HepG2 (cell line): ENCODE measurements at regions not wholly inside any gene's neighbourhood (a gene's known extent, or its start where the extent isn't known, plus 50 kb on each side); places are given as distances from the start of the nearest gene placed in this dataset.

Experiments
- ATAC-seq: fragments of 200-7000 bp; cut with Tn5 transposase; 3 replicates; pipeline ENCODE4 v1.9.1; 2020; ENCODE audit warnings: mild to moderate bottlenecking, moderate library complexity
- BruUV-seq: library from RNA; stranded (reverse); fragments of 400-500 nt; replicated peaks from 2 replicates; lab custom pipeline; 2021; lab: Mats Ljungman, UMichigan
- CTCF ChIA-PET: fragments of 300-600 bp; formaldehyde crosslinking; extraction: SDS; loops from one replicate; lab custom pipeline; 2021; ENCODE audit warnings: low total read pairs, inconsistent platforms, low intra/inter-chr PET ratio; lab: Yijun Ruan, JAX
- POLR2A ChIA-PET: fragments of 350-600 bp; sonication (Branson Sonifier 250); formaldehyde crosslinking; loops from one replicate; lab custom pipeline; 2020; ENCODE audit warnings: antibody characterized with exemption, inconsistent platforms; lab: Yijun Ruan, JAX
- DNase-seq: peaks from one replicate; pipeline ENCODE4 v3.0.0-alpha.2; 2015; ENCODE audit warnings: low spot score
- FAIRE-seq: peaks from 3 replicates; lab custom pipeline; 2011; peaks lifted over from hg19 to GRCh38; lab: Jason Lieb, UNC
- H2AFZ ChIP-seq: one replicate; pipeline ENCODE4 v1.6.1; 2011; ENCODE audit warnings: low read length, inconsistent platforms
- H3K27ac ChIP-seq: fragments of 300-600 bp; 3 replicates; pipeline ENCODE4 v1.8.0; 2011; ENCODE audit warnings: mixed run types, mild to moderate bottlenecking, mixed read lengths, low read length, inconsistent platforms; ENCODE audit not compliant: insufficient read depth; ENCODE audit errors: extremely low read length
- H3K27me3 ChIP-seq, 2 experiments: fragments of 200-600 bp in 1 of 2; 2 replicates in 1 of 2; 3 replicates in 1 of 2; pipeline versions ENCODE4 v1.6.0 to v1.8.0; 2011; ENCODE audit warnings: low read length in 2 of 2, mild to moderate bottlenecking in 2 of 2, moderate library complexity in 2 of 2, inconsistent platforms in 1 of 2; ENCODE audit not compliant: insufficient read depth in 2 of 2, control insufficient read depth in 1 of 2
- H3K36me3 ChIP-seq, 2 experiments: fragments of 200-600 bp in 1 of 2; replicated peaks in 1 of 2; 2 replicates in 1 of 2; 3 replicates in 1 of 2; pipeline versions ENCODE4 v1.5.1 to v1.8.0; 2011; ENCODE audit warnings: low read length in 2 of 2, inconsistent platforms in 1 of 2; ENCODE audit not compliant: insufficient read depth in 2 of 2, control insufficient read depth in 1 of 2
- H3K4me1 ChIP-seq: 2 replicates; pipeline ENCODE4 v1.5.1; 2012; ENCODE audit warnings: low read length, inconsistent platforms; ENCODE audit not compliant: insufficient read depth
- H3K4me2 ChIP-seq: 2 replicates; pipeline ENCODE4 v1.6.0; 2011; ENCODE audit warnings: low read depth, low read length, inconsistent platforms
- H3K4me3 ChIP-seq, 3 experiments: fragments of 200-600 bp in 1 of 3; sonication (generic), shearing (Covaris generic) in 1 of 3; replicated peaks in 1 of 3; 2 replicates each; pipeline ENCODE4 v1.5.1; 2011 to 2016; ENCODE audit warnings: low read length in 3 of 3, inconsistent platforms in 2 of 3, low read depth in 2 of 3, mild to moderate bottlenecking in 2 of 3, control low read depth in 1 of 3, mixed read lengths in 1 of 3; ENCODE audit not compliant: insufficient read depth in 1 of 3
- H3K79me2 ChIP-seq: one replicate; pipeline ENCODE4 v1.6.1; 2011; ENCODE audit warnings: low read length, inconsistent platforms; ENCODE audit not compliant: insufficient read depth
- H3K9ac ChIP-seq: 2 replicates; pipeline ENCODE4 v1.6.0; 2011; ENCODE audit warnings: mild to moderate bottlenecking, low read depth, low read length, inconsistent platforms; ENCODE audit not compliant: insufficient read depth
- H3K9me3 ChIP-seq: 2 replicates; pipeline ENCODE4 v1.5.1; 2012; ENCODE audit warnings: mild to moderate bottlenecking, low read length
- H4K20me1 ChIP-seq: 2 replicates; pipeline ENCODE4 v1.6.0; 2011; ENCODE audit warnings: inconsistent platforms, mild to moderate bottlenecking, low read length, moderate library complexity; ENCODE audit not compliant: insufficient read depth
- CEBPB ChIP-seq: IDR thresholded peaks from 2 replicates; pipeline ENCODE4 v1.6.1; 2011; ENCODE audit warnings: low read depth, low read length, improper control_type of control experiment, borderline replicate concordance
- IRF1 ChIP-seq: sonication (generic); formaldehyde crosslinking; IDR thresholded peaks from 2 replicates; pipeline ENCODE4 v1.4.0; 2020; ENCODE audit warnings: low read depth, mild to moderate bottlenecking, missing genetic modification reagents
- MAFF ChIP-seq: IDR thresholded peaks from 2 replicates; pipeline ENCODE4 v1.6.1; 2011; ENCODE audit warnings: low read depth, low read length, improper control_type of control experiment
- MAFK ChIP-seq, 2 experiments: IDR thresholded peaks in 1 of 2; conservative IDR thresholded peaks in 1 of 2; 2 replicates each; pipeline ENCODE4 v1.6.1; 2011; ENCODE audit warnings: improper control_type of control experiment in 2 of 2, low read length in 2 of 2
- NFE2L2 ChIP-seq: fragments of 150-350 bp; IDR thresholded peaks from 2 replicates; pipeline ENCODE4 v1.6.1; 2014; ENCODE audit warnings: low read length
- ZNF576 ChIP-seq: sonication (generic); formaldehyde crosslinking; IDR thresholded peaks from 2 replicates; pipeline ENCODE4 v1.4.0; 2020; ENCODE audit warnings: mild to moderate bottlenecking, missing genetic modification reagents
- WGBS: methylation state at CpG from one replicate; pipeline ENCODE4 v1.1.6; 2017; ENCODE audit warnings: low lambda C conversion rate; 5-methylcytosine and 5-hydroxymethylcytosine counted together
- in situ Hi-C: cut with HindIII; loops from 2 replicates; pipeline ENCODE4 v1.10.0; 2017; ENCODE audit warnings: low pct_unique_long_range_greater_than_20kb; ENCODE audit not compliant: extremely low pct_ligation_motif_present
- intact Hi-C: fragments of 100-400 bp; cut with micrococcal nuclease; formaldehyde crosslinking; loops from one replicate; pipeline ENCODE4 v1.10.0; 2022; ENCODE audit not compliant: unreplicated experiment

GRCh38 chr7:120168066-120168465 lies 104.9 kb upstream of the KCND2 start:
- Histone ChIP-seq H3K27ac (no peak overlapping the region), H3K9me3 (no peaks in the 10 kb centered on the region), H3K36me3 (no peaks in the 10 kb centered on the region), H4K20me1 (no peaks in the 10 kb centered on the region), H3K27me3 (no peaks in the 10 kb centered on the region), H3K4me3 (no peak overlapping the region), H3K79me2 (no peaks in the 10 kb centered on the region), H3K4me1 (no peaks in the 10 kb centered on the region), H3K4me2 (no peak overlapping the region), H3K9ac (no peak overlapping the region), H2AFZ (no peak overlapping the region)
- CTCF ChIA-PET, result no interaction called here
- POLR2A ChIA-PET, result no interaction called here
- no TSS peak for BruUV-seq
- in situ Hi-C loops, result no loop called here
- TF ChIP-seq CEBPB (peak; percentile 49; the same call in 1 of the 2 replicates), ZNF576 (CRISPR knock-in tag) (no peak)
- 0% methylated on average over 4 of the region's 4 CpGs for WGBS
- ATAC-seq (no peak), FAIRE-seq (no peak), DNase-seq (no peak)
- intact Hi-C loops, result no loop called here

GRCh38 chr7:120169996-120170783 lies 102.8 kb upstream of the KCND2 start:
- TF ChIP-seq NFE2L2 (peak; percentile 58; the same call in 1 of the 2 replicates), IRF1 (CRISPR knock-in tag) (no peak), MAFK (conservative IDR thresholded peaks at IDR 0.05 in 1 of 2, IDR thresholded peaks at IDR 0.05 in 1 of 2; ENCODE audit: low read length in 2 of 2) (peak in 1 of 2 experiments; percentile 71; a peak in 2 of 4 replicates), MAFF (peak; percentile 43; the same call in 1 of the 2 replicates)
- Histone ChIP-seq H3K4me2 (no peak overlapping the region), H3K79me2 (no peaks in the 10 kb centered on the region), H3K36me3 (no peaks in the 10 kb centered on the region), H3K9ac (no peak overlapping the region), H2AFZ (no peak overlapping the region), H3K27me3 (no peaks in the 10 kb centered on the region), H3K4me3 (no peak overlapping the region), H3K4me1 (no peaks in the 10 kb centered on the region), H3K27ac (no peak overlapping the region), H4K20me1 (no peaks in the 10 kb centered on the region), H3K9me3 (no peaks in the 10 kb centered on the region)
- in situ Hi-C loops (no loop called here), intact Hi-C loops (no loop called here)
- FAIRE-seq, result no peak
- 2% methylated on average over 2 of the region's 2 CpGs for WGBS
- no TSS peak for BruUV-seq
- ChIA-PET POLR2A (no interaction called here), CTCF (no interaction called here)
- DNase-seq, result no peak
- ATAC-seq, result no peak
